ENCODE measurements at regions not wholly inside any gene's neighbourhood (a gene's known extent, or its start where the extent isn't known, plus 50 kb on each side); places are given as distances from the start of the nearest gene placed in this dataset.

GRCh38 chr14:51448831-51449670, 202.7 kb upstream of the FRMD6 start:
- POLR2A ChIA-PET: no interaction called here
- no peak overlapping the region for H3K4me2 ChIP-seq (ENCODE audit: low read length)
- no peak overlapping the region for H2AFZ ChIP-seq (ENCODE audit: low read depth, low read length, poor library complexity, severe bottlenecking)
- no peak overlapping the region for H3K4me3 ChIP-seq (replicated peaks in 1 of 2; ENCODE audit: low read depth in 1 of 2, low read length in 2 of 2)
- H3K79me2 ChIP-seq (ENCODE audit: insufficient read depth, low read length): no peaks in the 10 kb centered on the region
- CTCF ChIA-PET: no interaction called here
- no peak overlapping the region for H3K9ac ChIP-seq (ENCODE audit: low read length)
- H3K9me3 ChIP-seq (ENCODE audit: control insufficient read depth in 1 of 2, insufficient read depth in 1 of 2, low read depth in 1 of 2, low read length in 2 of 2): no peaks in the 10 kb centered on the region
- no peaks in the 10 kb centered on the region for H3K36me3 ChIP-seq (ENCODE audit: control insufficient read depth in 1 of 2, insufficient read depth in 2 of 2, low read length in 2 of 2)
- H3K9me2 ChIP-seq (ENCODE audit: insufficient read depth): no peaks in the 10 kb centered on the region
- DNase-seq (ENCODE audit: low read depth, low spot score) (no peak), ATAC-seq (no peak)
- RAD21 ChIA-PET (ENCODE audit: low non-redundant PET in 1 of 2, low total read pairs in 2 of 2, uncharacterized antibody in 2 of 2, unreplicated experiment in 2 of 2): no interaction called here
- intact Hi-C loops (cut with micrococcal nuclease): no loop called here
- H4K20me1 ChIP-seq (ENCODE audit: insufficient read depth): no peaks in the 10 kb centered on the region
- no peaks in the 10 kb centered on the region for H3K27me3 ChIP-seq (ENCODE audit: insufficient read depth, low read length)
- TF ChIP-seq JUND (IDR thresholded peaks at IDR 0.05) (no peak), SP1 (IDR thresholded peaks at IDR 0.05; ENCODE audit: low read depth) (no peak), SRF (IDR thresholded peaks at IDR 0.05; ENCODE audit: low read depth) (no peak), ZNF274 (IDR thresholded peaks at IDR 0.05; ENCODE audit: low read depth, low read length) (no peak)
- no peak overlapping the region for H3K27ac ChIP-seq (ENCODE audit: low read depth, low read length)
- H3K4me1 ChIP-seq (ENCODE audit: control insufficient read depth in 1 of 2, insufficient read depth in 2 of 2, low read length in 2 of 2): no peaks in the 10 kb centered on the region
- BruUV-seq (replicated peaks): no TSS peak

GRCh38 chr14:51449681-51450080, 202.0 kb upstream of the FRMD6 start:
- POLR2A ChIA-PET: no interaction called here
- CTCF ChIA-PET: no interaction called here
- intact Hi-C loops (cut with micrococcal nuclease): no loop called here
- H3K79me2 ChIP-seq (ENCODE audit: insufficient read depth, low read length): no peaks in the 10 kb centered on the region
- H3K36me3 ChIP-seq (ENCODE audit: control insufficient read depth in 1 of 2, insufficient read depth in 2 of 2, low read length in 2 of 2): no peaks in the 10 kb centered on the region
- no peak overlapping the region for H3K9ac ChIP-seq (ENCODE audit: low read length)
- no peaks in the 10 kb centered on the region for H3K4me1 ChIP-seq (ENCODE audit: control insufficient read depth in 1 of 2, insufficient read depth in 2 of 2, low read length in 2 of 2)
- RAD21 ChIA-PET (ENCODE audit: low non-redundant PET in 1 of 2, low total read pairs in 2 of 2, uncharacterized antibody in 2 of 2, unreplicated experiment in 2 of 2): no interaction called here
- DNase-seq (ENCODE audit: low read depth, low spot score) (no peak), ATAC-seq (no peak)
- H3K4me3 ChIP-seq (replicated peaks in 1 of 2; ENCODE audit: low read depth in 1 of 2, low read length in 2 of 2): no peak overlapping the region
- no peak overlapping the region for H3K27ac ChIP-seq (ENCODE audit: low read depth, low read length)
- no peak overlapping the region for H2AFZ ChIP-seq (ENCODE audit: low read depth, low read length, poor library complexity, severe bottlenecking)
- no peaks in the 10 kb centered on the region for H4K20me1 ChIP-seq (ENCODE audit: insufficient read depth)
- H3K27me3 ChIP-seq (ENCODE audit: insufficient read depth, low read length): no peaks in the 10 kb centered on the region
- no peaks in the 10 kb centered on the region for H3K9me3 ChIP-seq (ENCODE audit: control insufficient read depth in 1 of 2, insufficient read depth in 1 of 2, low read depth in 1 of 2, low read length in 2 of 2)
- H3K4me2 ChIP-seq (ENCODE audit: low read length): no peak overlapping the region
- H3K9me2 ChIP-seq (ENCODE audit: insufficient read depth): no peaks in the 10 kb centered on the region
- no TSS peak for BruUV-seq (replicated peaks)
- TF ChIP-seq ZBTB33 (IDR thresholded peaks at IDR 0.05; ENCODE audit: extremely low read depth, insufficient replicate concordance, low read length) (no peak), POLR2AphosphoS5 (IDR thresholded peaks at IDR 0.05; ENCODE audit: low read depth, low read length) (no peak), POLR2A (IDR thresholded peaks at IDR 0.05; ENCODE audit: borderline replicate concordance, extremely low read depth, insufficient read depth, insufficient read length) (no peak), TCF7L2 (IDR thresholded peaks at IDR 0.05; ENCODE audit: borderline replicate concordance, extremely low read depth, insufficient read depth, insufficient read length) (no peak), EZH2phosphoT487 (IDR thresholded peaks at IDR 0.05; ENCODE audit: borderline replicate concordance) (no peak), ZNF274 (IDR thresholded peaks at IDR 0.05; ENCODE audit: low read depth, low read length) (no peak), CEBPB (IDR thresholded peaks at IDR 0.05; ENCODE audit: low read depth) (no peak), SRF (IDR thresholded peaks at IDR 0.05; ENCODE audit: low read depth) (no peak)
- TF ChIP-seq, protein P1, sequence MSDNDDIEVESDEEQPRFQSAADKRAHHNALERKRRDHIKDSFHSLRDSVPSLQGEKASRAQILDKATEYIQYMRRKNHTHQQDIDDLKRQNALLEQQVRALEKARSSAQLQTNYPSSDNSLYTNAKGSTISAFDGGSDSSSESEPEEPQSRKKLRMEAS (IDR thresholded peaks at IDR 0.05): no peak
- TF ChIP-seq, protein P2, sequence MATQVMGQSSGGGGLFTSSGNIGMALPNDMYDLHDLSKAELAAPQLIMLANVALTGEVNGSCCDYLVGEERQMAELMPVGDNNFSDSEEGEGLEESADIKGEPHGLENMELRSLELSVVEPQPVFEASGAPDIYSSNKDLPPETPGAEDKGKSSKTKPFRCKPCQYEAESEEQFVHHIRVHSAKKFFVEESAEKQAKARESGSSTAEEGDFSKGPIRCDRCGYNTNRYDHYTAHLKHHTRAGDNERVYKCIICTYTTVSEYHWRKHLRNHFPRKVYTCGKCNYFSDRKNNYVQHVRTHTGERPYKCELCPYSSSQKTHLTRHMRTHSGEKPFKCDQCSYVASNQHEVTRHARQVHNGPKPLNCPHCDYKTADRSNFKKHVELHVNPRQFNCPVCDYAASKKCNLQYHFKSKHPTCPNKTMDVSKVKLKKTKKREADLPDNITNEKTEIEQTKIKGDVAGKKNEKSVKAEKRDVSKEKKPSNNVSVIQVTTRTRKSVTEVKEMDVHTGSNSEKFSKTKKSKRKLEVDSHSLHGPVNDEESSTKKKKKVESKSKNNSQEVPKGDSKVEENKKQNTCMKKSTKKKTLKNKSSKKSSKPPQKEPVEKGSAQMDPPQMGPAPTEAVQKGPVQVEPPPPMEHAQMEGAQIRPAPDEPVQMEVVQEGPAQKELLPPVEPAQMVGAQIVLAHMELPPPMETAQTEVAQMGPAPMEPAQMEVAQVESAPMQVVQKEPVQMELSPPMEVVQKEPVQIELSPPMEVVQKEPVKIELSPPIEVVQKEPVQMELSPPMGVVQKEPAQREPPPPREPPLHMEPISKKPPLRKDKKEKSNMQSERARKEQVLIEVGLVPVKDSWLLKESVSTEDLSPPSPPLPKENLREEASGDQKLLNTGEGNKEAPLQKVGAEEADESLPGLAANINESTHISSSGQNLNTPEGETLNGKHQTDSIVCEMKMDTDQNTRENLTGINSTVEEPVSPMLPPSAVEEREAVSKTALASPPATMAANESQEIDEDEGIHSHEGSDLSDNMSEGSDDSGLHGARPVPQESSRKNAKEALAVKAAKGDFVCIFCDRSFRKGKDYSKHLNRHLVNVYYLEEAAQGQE (IDR thresholded peaks at IDR 0.05; ENCODE audit: low read depth): no peak
